ENCODE measurements at regions not wholly inside any gene's neighbourhood (a gene's known extent, or its start where the extent isn't known, plus 50 kb on each side); places are given as distances from the start of the nearest gene placed in this dataset.
"Not testable (repeated sequence)": the region's sequence is repeated elsewhere in the genome, so short reads cannot be mapped to it uniquely, and the experiment has no call there.

- DNase-seq (ENCODE audit: low spot score), result not testable (repeated sequence)
These were observed 174.8 kb downstream of the COL12A1 start for GRCh38 chr6:75031102-75031501.

GRCh38 chr6:75029333-75029732 is 176.5 kb downstream of the COL12A1 start:
- no peak for DNase-seq (ENCODE audit: low spot score)

- DNase-seq (ENCODE audit: low spot score), result no peak
These were observed 180.5 kb downstream of the COL12A1 start for GRCh38 chr6:75025371-75025770.

- DNase-seq (ENCODE audit: low spot score), result no peak
These were observed 181.0 kb downstream of the COL12A1 start for GRCh38 chr6:75024828-75025227.

GRCh38 chr6:75023634-75024033 is 182.2 kb downstream of the COL12A1 start:
- DNase-seq (ENCODE audit: low spot score), result no peak

- DNase-seq (ENCODE audit: low spot score), result no peak
These were observed 184.9 kb downstream of the COL12A1 start for GRCh38 chr6:75020971-75021370.

- DNase-seq (ENCODE audit: low spot score), result no peak
These were observed 185.5 kb downstream of the COL12A1 start for GRCh38 chr6:75020376-75020775.

- no peak for DNase-seq (ENCODE audit: low spot score)
These were observed 193.8 kb downstream of the COL12A1 start for GRCh38 chr6:75012018-75012417.

- DNase-seq (ENCODE audit: low spot score), result not testable (repeated sequence)
These were observed 201.9 kb downstream of the COL12A1 start for GRCh38 chr6:75003984-75004383.

GRCh38 chr6:74997646-74998045 is 208.2 kb downstream of the COL12A1 start:
- DNase-seq (ENCODE audit: low spot score), result no peak

GRCh38 chr6:74993136-74993535 is 212.7 kb downstream of the COL12A1 start:
- DNase-seq (ENCODE audit: low spot score), result no peak

- no peak for DNase-seq (ENCODE audit: low spot score)
These were observed 214.1 kb downstream of the COL12A1 start for GRCh38 chr6:74991573-74992332.

- no peak for DNase-seq (ENCODE audit: low spot score)
These were observed 226.6 kb downstream of the COL12A1 start for GRCh38 chr6:74979065-74979766.

GRCh38 chr6:74976701-74977100 is 229.2 kb downstream of the COL12A1 start:
- no peak for DNase-seq (ENCODE audit: low spot score)

- DNase-seq (ENCODE audit: low spot score), result no peak
These were observed 229.8 kb downstream of the COL12A1 start for GRCh38 chr6:74976026-74976425.

- no peak for DNase-seq (ENCODE audit: low spot score)
These were observed 232.3 kb downstream of the COL12A1 start for GRCh38 chr6:74973591-74973990.

GRCh38 chr6:74971633-74972032 is 234.2 kb downstream of the COL12A1 start:
- DNase-seq (ENCODE audit: low spot score), result no peak

GRCh38 chr6:74969591-74970267 is 236.1 kb downstream of the COL12A1 start:
- DNase-seq (ENCODE audit: low spot score), result no peak

- DNase-seq (ENCODE audit: low spot score), result no peak
These were observed 238.0 kb downstream of the COL12A1 start for GRCh38 chr6:74967821-74968220.

- DNase-seq (ENCODE audit: low spot score), result no peak
These were observed 239.1 kb downstream of the COL12A1 start for GRCh38 chr6:74966712-74967111.

GRCh38 chr6:74964871-74965441 is 240.9 kb downstream of the COL12A1 start:
- DNase-seq (ENCODE audit: low spot score), result no peak

- no peak for DNase-seq (ENCODE audit: low spot score)
These were observed 249.1 kb downstream of the COL12A1 start for GRCh38 chr6:74956559-74957428.

Measured in hematopoietic multipotent progenitor cell treated with erythropoietin and hydrocortisone succinate and interleukin-3 and kit ligand, for 17 days (in vitro differentiated cells).